ENCODE measurements at regions not wholly inside any gene's neighbourhood (a gene's known extent, or its start where the extent isn't known, plus 50 kb on each side); places are given as distances from the start of the nearest gene placed in this dataset.
"Not testable (repeated sequence)": the region's sequence is repeated elsewhere in the genome, so short reads cannot be mapped to it uniquely, and the experiment has no call there.

DNA sequence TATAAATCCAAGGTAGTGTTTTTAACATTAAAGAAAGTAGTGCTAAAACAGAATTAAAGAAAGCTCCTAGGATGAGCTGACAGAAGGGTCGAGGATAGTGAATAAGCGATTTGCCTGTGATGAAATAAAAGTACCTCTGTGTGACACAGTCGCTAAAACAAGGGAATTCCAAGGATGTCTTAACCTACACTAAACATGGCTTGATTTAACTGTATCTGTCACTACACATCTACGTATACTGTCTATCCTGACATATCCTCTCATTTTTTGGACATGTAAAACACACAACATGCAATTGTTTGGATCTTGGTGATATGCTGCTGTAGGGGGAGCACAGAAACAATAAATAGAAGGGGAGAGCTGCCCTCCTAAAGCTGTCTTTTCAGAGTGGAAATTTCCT, 580.8 kb upstream of the SLC8A1 start:
- Histone ChIP-seq H3K9ac (ENCODE audit: low read length) (no peak overlapping the region), H3F3A (ENCODE audit: insufficient read depth, low read length) (no peaks in the 10 kb centered on the region), H3K4me2 (ENCODE audit: low read depth, low read length) (no peak overlapping the region), H3K27me3 (replicated peaks; ENCODE audit: insufficient read depth, low read length) (no peaks in the 10 kb centered on the region), H3K27ac (ENCODE audit: low read length) (no peak overlapping the region), H3K9me3 (replicated peaks; ENCODE audit: insufficient read depth, low read length) (no peaks in the 10 kb centered on the region), H3K4me1 (ENCODE audit: low read length) (no peaks in the 10 kb centered on the region), H3K9me2 (replicated peaks; ENCODE audit: insufficient read depth, low read length) (no peaks in the 10 kb centered on the region), H2AFZ (ENCODE audit: low read length) (no peak overlapping the region), H3K4me3 (ENCODE audit: low read length) (no peak overlapping the region), H4K20me1 (ENCODE audit: insufficient read depth, low read length) (no peaks in the 10 kb centered on the region), H3K36me3 (replicated peaks; ENCODE audit: insufficient read depth, low read length) (no peaks in the 10 kb centered on the region), H3K79me2 (ENCODE audit: low read length) (no peaks in the 10 kb centered on the region)
- TF ChIP-seq EZH2 (optimal IDR thresholded peaks at IDR 0.05; ENCODE audit: low read depth, low read length) (no peak), EZH2phosphoT487 (IDR thresholded peaks at IDR 0.05; ENCODE audit: low read length) (no peak)
- TF ChIP-seq, protein P1, sequence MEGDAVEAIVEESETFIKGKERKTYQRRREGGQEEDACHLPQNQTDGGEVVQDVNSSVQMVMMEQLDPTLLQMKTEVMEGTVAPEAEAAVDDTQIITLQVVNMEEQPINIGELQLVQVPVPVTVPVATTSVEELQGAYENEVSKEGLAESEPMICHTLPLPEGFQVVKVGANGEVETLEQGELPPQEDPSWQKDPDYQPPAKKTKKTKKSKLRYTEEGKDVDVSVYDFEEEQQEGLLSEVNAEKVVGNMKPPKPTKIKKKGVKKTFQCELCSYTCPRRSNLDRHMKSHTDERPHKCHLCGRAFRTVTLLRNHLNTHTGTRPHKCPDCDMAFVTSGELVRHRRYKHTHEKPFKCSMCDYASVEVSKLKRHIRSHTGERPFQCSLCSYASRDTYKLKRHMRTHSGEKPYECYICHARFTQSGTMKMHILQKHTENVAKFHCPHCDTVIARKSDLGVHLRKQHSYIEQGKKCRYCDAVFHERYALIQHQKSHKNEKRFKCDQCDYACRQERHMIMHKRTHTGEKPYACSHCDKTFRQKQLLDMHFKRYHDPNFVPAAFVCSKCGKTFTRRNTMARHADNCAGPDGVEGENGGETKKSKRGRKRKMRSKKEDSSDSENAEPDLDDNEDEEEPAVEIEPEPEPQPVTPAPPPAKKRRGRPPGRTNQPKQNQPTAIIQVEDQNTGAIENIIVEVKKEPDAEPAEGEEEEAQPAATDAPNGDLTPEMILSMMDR (IDR thresholded peaks at IDR 0.05; ENCODE audit: low read length) = no peak
- DNase-seq = no peak

DNA sequence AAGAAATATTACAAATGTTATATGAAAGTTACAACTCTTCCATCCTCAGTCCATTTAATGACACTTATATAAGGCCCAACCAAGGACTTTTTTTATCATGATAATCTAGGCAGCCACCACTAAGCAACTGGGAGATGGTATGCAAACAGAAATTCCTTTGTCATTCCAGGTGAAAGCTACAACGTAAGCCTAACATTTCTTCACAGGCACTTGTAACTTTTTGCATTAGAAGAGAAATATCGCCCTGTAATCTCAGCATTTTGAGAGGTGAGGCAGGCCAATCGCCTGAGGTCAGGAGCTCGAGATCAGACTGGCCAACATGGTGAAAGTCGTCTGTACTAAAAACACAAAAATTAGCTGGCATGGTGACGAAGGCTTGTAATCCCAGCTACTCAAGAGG, 581.2 kb upstream of the SLC8A1 start:
- no peak for DNase-seq
- H3K9ac ChIP-seq (ENCODE audit: low read length) = no peak overlapping the region
- no peak overlapping the region for H3K4me3 ChIP-seq (ENCODE audit: low read length)
- TF ChIP-seq EZH2 (optimal IDR thresholded peaks at IDR 0.05; ENCODE audit: low read depth, low read length) = no peak
- TF ChIP-seq, protein P1 (IDR thresholded peaks at IDR 0.05; ENCODE audit: low read length) = no peak
- TF ChIP-seq EZH2phosphoT487 (IDR thresholded peaks at IDR 0.05; ENCODE audit: low read length) = no peak
- H3K27ac ChIP-seq (ENCODE audit: low read length) = no peak overlapping the region
- H2AFZ ChIP-seq (ENCODE audit: low read length) = no peak overlapping the region
- H3K36me3 ChIP-seq (replicated peaks; ENCODE audit: insufficient read depth, low read length) = no peaks in the 10 kb centered on the region
- no peaks in the 10 kb centered on the region for H3K79me2 ChIP-seq (ENCODE audit: low read length)
- H4K20me1 ChIP-seq (ENCODE audit: insufficient read depth, low read length) = no peaks in the 10 kb centered on the region
- H3K9me3 ChIP-seq (replicated peaks; ENCODE audit: insufficient read depth, low read length) = no peaks in the 10 kb centered on the region
- H3K27me3 ChIP-seq (replicated peaks; ENCODE audit: insufficient read depth, low read length) = no peaks in the 10 kb centered on the region
- H3K4me2 ChIP-seq (ENCODE audit: low read depth, low read length) = no peak overlapping the region
- H3F3A ChIP-seq (ENCODE audit: insufficient read depth, low read length) = no peaks in the 10 kb centered on the region
- H3K4me1 ChIP-seq (ENCODE audit: low read length) = no peaks in the 10 kb centered on the region
- no peaks in the 10 kb centered on the region for H3K9me2 ChIP-seq (replicated peaks; ENCODE audit: insufficient read depth, low read length)

DNA sequence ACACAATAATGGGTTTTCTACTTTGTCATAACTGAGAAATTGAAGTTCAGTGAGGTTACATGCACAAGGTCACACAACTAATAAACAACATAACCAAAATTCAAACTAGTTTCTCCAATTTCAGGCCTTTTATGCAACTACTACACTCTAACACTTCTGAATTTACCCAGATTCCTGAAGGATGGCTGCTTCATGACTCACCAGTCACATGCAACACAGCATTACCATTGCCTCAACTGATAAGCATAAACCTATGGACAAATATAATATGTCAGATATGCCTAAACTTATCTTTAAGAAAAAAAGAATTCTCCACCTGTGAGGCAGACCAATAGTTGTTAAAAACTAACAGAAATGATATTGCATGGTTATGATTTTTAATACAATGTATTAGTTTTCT, 586.5 kb upstream of the SLC8A1 start:
- Histone ChIP-seq H4K20me1 (ENCODE audit: insufficient read depth, low read length) (no peaks in the 10 kb centered on the region), H3K9me2 (replicated peaks; ENCODE audit: insufficient read depth, low read length) (no peaks in the 10 kb centered on the region), H3K4me2 (ENCODE audit: low read depth, low read length) (no peak overlapping the region), H3K79me2 (ENCODE audit: low read length) (no peaks in the 10 kb centered on the region), H3K9ac (ENCODE audit: low read length) (no peak overlapping the region), H3K27ac (ENCODE audit: low read length) (no peak overlapping the region), H3K4me1 (ENCODE audit: low read length) (no peaks in the 10 kb centered on the region), H3K27me3 (replicated peaks; ENCODE audit: insufficient read depth, low read length) (no peaks in the 10 kb centered on the region), H3K9me3 (replicated peaks; ENCODE audit: insufficient read depth, low read length) (no peaks in the 10 kb centered on the region), H3F3A (ENCODE audit: insufficient read depth, low read length) (no peaks in the 10 kb centered on the region), H2AFZ (ENCODE audit: low read length) (no peak overlapping the region), H3K36me3 (replicated peaks; ENCODE audit: insufficient read depth, low read length) (no peaks in the 10 kb centered on the region), H3K4me3 (ENCODE audit: low read length) (no peak overlapping the region)
- DNase-seq = no peak
- TF ChIP-seq EZH2phosphoT487 (IDR thresholded peaks at IDR 0.05; ENCODE audit: low read length) (no peak), EZH2 (optimal IDR thresholded peaks at IDR 0.05; ENCODE audit: low read depth, low read length) (no peak)
- TF ChIP-seq, protein P1 (IDR thresholded peaks at IDR 0.05; ENCODE audit: low read length) = no peak

DNA sequence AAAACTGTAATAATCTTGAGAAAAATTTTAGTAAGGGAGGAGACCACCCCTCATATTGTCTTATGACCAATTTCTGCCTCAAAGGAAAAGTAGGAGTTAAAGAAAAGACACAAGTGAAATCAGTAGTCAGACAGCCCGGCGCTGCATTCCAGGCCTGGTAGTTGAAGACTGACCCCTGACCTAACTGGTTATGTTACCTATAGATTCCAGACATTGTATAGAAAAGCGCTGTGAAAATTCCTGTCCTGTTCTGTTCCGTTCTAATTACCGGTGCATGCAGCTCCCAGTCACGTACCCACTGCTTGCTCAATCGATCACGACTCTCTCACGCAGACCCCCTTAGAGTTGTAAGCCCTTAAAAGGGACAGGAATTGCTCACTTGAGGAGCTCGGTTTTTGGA, 587.9 kb upstream of the SLC8A1 start:
- DNase-seq = not testable (repeated sequence)

More for the DNA sequence above, 587.9 kb upstream of the SLC8A1 start:
- H3K79me2 ChIP-seq (ENCODE audit: low read length); H4K20me1 ChIP-seq (ENCODE audit: insufficient read depth, low read length); H3K9ac ChIP-seq (ENCODE audit: low read length); H3K27me3 ChIP-seq (replicated peaks; ENCODE audit: insufficient read depth, low read length); H3K4me3 ChIP-seq (ENCODE audit: low read length); H3K4me2 ChIP-seq (ENCODE audit: low read depth, low read length); H2AFZ ChIP-seq (ENCODE audit: low read length); H3K27ac ChIP-seq (ENCODE audit: low read length); H3F3A ChIP-seq (ENCODE audit: insufficient read depth, low read length); H3K36me3 ChIP-seq (replicated peaks; ENCODE audit: insufficient read depth, low read length); H3K9me3 ChIP-seq (replicated peaks; ENCODE audit: insufficient read depth, low read length); H3K9me2 ChIP-seq (replicated peaks; ENCODE audit: insufficient read depth, low read length); H3K4me1 ChIP-seq (ENCODE audit: low read length): not testable (repeated sequence)

Data from MM.1S (cell line).